ENCODE measurements at regions not wholly inside any gene's neighbourhood (a gene's known extent, or its start where the extent isn't known, plus 50 kb on each side); places are given as distances from the start of the nearest gene placed in this dataset.

DNA sequence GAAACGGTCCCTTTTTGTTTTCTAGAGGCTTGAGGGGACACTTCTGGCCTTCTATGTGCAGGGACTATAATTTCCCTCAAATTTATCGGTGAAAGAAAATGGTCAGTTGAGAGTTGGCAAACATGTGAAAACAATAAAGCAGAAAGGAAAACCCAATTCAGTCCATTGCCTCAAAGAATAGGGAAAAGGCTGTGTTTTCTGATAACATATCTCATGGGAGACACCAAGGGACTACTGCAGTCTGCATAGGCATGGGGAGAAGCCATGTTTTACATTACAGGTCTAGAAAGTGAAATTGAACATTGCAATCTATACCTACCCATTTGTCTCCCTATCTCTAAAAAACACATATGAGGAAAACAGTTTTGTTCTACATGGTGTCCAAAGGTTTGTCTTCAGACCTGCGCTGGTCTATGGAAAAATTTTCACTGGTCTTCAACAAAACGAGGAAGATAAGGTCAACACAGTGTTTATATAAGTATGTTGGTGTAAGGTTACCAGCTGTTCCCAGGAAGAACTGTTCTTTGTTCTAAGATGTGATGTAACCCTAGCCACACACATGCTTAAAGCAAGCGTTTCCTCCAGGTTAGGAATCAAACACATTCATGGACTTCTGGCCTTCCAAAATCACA lies 179.7 kb downstream of the MREG start (continued):
- TF ChIP-seq ZNF777 (CRISPR knock-in tag; IDR thresholded peaks at IDR 0.05) (no peak), MEIS1 (CRISPR knock-in tag; IDR thresholded peaks at IDR 0.05; ENCODE audit: borderline replicate concordance) (0 out of 2 replicates have a peak, but pooled peaks have one; percentile 50), TBX2 (CRISPR knock-in tag; IDR thresholded peaks at IDR 0.05; ENCODE audit: borderline replicate concordance) (peak; percentile 83), ZNF761 (CRISPR knock-in tag; conservative IDR thresholded peaks at IDR 0.05) (no peak; the same call in 1 of the 2 replicates), ARNTL (CRISPR knock-in tag; IDR thresholded peaks at IDR 0.05) (peak; percentile 88), MED13 (CRISPR knock-in tag; IDR thresholded peaks at IDR 0.05) (peak; percentile 96; the same call in 1 of the 2 replicates), PHF8 (CRISPR knock-in tag; IDR thresholded peaks at IDR 0.05) (peak; percentile 46; the same call in 1 of the 2 replicates), MXD4 (CRISPR knock-in tag; IDR thresholded peaks at IDR 0.05) (0 out of 2 replicates have a peak, but pooled peaks have one; percentile 54)
- TF ChIP-seq, protein P1, sequence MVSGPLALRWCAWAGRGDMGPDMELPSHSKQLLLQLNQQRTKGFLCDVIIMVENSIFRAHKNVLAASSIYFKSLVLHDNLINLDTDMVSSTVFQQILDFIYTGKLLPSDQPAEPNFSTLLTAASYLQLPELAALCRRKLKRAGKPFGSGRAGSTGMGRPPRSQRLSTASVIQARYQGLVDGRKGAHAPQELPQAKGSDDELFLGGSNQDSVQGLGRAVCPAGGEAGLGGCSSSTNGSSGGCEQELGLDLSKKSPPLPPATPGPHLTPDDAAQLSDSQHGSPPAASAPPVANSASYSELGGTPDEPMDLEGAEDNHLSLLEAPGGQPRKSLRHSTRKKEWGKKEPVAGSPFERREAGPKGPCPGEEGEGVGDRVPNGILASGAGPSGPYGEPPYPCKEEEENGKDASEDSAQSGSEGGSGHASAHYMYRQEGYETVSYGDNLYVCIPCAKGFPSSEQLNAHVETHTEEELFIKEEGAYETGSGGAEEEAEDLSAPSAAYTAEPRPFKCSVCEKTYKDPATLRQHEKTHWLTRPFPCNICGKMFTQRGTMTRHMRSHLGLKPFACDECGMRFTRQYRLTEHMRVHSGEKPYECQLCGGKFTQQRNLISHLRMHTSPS (CRISPR knock-in tag; IDR thresholded peaks at IDR 0.05; ENCODE audit: low read depth): no peak
- TF ChIP-seq, protein P2, sequence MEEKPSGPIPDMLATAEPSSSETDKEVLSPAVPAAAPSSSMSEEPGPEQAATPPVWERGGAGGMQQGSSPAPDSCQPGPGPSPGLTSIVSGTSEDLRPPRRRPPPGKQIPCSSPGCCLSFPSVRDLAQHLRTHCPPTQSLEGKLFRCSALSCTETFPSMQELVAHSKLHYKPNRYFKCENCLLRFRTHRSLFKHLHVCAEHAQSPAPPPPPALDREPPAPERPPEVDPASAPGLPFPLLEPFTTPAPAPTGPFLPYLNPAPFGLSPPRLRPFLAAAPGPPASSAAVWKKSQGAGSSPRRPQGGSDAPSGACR (CRISPR knock-in tag; IDR thresholded peaks at IDR 0.05): peak; percentile 39
- TF ChIP-seq, protein P3, sequence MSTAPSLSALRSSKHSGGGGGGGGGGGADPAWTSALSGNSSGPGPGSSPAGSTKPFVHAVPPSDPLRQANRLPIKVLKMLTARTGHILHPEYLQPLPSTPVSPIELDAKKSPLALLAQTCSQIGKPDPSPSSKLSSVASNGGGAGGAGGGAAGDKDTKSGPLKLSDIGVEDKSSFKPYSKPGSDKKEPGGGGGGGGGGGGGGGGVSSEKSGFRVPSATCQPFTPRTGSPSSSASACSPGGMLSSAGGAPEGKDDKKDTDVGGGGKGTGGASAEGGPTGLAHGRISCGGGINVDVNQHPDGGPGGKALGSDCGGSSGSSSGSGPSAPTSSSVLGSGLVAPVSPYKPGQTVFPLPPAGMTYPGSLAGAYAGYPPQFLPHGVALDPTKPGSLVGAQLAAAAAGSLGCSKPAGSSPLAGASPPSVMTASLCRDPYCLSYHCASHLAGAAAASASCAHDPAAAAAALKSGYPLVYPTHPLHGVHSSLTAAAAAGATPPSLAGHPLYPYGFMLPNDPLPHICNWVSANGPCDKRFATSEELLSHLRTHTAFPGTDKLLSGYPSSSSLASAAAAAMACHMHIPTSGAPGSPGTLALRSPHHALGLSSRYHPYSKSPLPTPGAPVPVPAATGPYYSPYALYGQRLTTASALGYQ (CRISPR knock-in tag; IDR thresholded peaks at IDR 0.05): peak; percentile 94
- TF ChIP-seq, protein P4, sequence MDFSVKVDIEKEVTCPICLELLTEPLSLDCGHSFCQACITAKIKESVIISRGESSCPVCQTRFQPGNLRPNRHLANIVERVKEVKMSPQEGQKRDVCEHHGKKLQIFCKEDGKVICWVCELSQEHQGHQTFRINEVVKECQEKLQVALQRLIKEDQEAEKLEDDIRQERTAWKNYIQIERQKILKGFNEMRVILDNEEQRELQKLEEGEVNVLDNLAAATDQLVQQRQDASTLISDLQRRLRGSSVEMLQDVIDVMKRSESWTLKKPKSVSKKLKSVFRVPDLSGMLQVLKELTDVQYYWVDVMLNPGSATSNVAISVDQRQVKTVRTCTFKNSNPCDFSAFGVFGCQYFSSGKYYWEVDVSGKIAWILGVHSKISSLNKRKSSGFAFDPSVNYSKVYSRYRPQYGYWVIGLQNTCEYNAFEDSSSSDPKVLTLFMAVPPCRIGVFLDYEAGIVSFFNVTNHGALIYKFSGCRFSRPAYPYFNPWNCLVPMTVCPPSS (IDR thresholded peaks at IDR 0.05): no peak
- TF ChIP-seq, protein P5, sequence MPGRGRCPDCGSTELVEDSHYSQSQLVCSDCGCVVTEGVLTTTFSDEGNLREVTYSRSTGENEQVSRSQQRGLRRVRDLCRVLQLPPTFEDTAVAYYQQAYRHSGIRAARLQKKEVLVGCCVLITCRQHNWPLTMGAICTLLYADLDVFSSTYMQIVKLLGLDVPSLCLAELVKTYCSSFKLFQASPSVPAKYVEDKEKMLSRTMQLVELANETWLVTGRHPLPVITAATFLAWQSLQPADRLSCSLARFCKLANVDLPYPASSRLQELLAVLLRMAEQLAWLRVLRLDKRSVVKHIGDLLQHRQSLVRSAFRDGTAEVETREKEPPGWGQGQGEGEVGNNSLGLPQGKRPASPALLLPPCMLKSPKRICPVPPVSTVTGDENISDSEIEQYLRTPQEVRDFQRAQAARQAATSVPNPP (CRISPR knock-in tag; IDR thresholded peaks at IDR 0.05): peak; percentile 85; the same call in 1 of the 2 replicates
- TF ChIP-seq, protein P6, sequence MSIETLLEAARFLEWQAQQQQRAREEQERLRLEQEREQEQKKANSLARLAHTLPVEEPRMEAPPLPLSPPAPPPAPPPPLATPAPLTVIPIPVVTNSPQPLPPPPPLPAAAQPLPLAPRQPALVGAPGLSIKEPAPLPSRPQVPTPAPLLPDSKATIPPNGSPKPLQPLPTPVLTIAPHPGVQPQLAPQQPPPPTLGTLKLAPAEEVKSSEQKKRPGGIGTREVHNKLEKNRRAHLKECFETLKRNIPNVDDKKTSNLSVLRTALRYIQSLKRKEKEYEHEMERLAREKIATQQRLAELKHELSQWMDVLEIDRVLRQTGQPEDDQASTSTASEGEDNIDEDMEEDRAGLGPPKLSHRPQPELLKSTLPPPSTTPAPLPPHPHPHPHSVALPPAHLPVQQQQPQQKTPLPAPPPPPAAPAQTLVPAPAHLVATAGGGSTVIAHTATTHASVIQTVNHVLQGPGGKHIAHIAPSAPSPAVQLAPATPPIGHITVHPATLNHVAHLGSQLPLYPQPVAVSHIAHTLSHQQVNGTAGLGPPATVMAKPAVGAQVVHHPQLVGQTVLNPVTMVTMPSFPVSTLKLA (IDR thresholded peaks at IDR 0.05): no peak
- TF ChIP-seq, protein P7, sequence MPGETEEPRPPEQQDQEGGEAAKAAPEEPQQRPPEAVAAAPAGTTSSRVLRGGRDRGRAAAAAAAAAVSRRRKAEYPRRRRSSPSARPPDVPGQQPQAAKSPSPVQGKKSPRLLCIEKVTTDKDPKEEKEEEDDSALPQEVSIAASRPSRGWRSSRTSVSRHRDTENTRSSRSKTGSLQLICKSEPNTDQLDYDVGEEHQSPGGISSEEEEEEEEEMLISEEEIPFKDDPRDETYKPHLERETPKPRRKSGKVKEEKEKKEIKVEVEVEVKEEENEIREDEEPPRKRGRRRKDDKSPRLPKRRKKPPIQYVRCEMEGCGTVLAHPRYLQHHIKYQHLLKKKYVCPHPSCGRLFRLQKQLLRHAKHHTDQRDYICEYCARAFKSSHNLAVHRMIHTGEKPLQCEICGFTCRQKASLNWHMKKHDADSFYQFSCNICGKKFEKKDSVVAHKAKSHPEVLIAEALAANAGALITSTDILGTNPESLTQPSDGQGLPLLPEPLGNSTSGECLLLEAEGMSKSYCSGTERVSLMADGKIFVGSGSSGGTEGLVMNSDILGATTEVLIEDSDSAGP (CRISPR knock-in tag; IDR thresholded peaks at IDR 0.05; ENCODE audit: borderline replicate concordance): peak; percentile 39; the same call in 1 of the 2 replicates
- TF ChIP-seq, protein P8, sequence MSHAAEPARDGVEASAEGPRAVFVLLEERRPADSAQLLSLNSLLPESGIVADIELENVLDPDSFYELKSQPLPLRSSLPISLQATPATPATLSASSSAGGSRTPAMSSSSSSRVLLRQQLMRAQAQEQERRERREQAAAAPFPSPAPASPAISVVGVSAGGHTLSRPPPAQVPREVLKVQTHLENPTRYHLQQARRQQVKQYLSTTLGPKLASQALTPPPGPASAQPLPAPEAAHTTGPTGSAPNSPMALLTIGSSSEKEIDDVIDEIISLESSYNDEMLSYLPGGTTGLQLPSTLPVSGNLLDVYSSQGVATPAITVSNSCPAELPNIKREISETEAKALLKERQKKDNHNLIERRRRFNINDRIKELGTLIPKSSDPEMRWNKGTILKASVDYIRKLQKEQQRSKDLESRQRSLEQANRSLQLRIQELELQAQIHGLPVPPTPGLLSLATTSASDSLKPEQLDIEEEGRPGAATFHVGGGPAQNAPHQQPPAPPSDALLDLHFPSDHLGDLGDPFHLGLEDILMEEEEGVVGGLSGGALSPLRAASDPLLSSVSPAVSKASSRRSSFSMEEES (CRISPR knock-in tag; IDR thresholded peaks at IDR 0.05): peak; percentile 69

All from HepG2 (cell line).